ENCODE measurements at regions not wholly inside any gene's neighbourhood (a gene's known extent, or its start where the extent isn't known, plus 50 kb on each side); places are given as distances from the start of the nearest gene placed in this dataset.

DNA sequence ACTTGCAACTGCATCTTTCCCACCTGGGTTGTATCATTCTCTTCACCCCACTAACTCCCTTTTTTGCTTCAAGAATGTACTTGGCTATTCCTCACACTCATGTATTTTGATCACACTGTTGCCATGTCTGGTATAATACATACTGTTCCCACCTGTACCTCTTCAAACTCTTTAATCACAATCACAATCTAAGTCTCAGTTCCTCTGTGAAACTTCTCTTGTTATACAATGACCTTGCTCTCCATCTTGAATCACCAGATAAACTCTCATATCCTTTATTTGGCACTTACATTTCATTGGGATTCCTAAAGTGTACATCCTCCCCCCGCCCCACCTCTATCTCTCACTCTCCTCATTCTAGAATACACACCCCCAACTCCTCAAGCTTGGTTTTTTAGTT, 516.0 kb upstream of the CHORDC1 start:
- TF ChIP-seq POLR2A (IDR thresholded peaks at IDR 0.05; ENCODE audit: low read depth, low read length) (no peak), JUN (IDR thresholded peaks at IDR 0.05; ENCODE audit: borderline replicate concordance, insufficient read depth, insufficient read length, low read depth) (no peak), EZH2 (IDR thresholded peaks at IDR 0.05; ENCODE audit: borderline replicate concordance, low read depth, low read length, severe bottlenecking) (no peak)
- TF ChIP-seq, protein P1, sequence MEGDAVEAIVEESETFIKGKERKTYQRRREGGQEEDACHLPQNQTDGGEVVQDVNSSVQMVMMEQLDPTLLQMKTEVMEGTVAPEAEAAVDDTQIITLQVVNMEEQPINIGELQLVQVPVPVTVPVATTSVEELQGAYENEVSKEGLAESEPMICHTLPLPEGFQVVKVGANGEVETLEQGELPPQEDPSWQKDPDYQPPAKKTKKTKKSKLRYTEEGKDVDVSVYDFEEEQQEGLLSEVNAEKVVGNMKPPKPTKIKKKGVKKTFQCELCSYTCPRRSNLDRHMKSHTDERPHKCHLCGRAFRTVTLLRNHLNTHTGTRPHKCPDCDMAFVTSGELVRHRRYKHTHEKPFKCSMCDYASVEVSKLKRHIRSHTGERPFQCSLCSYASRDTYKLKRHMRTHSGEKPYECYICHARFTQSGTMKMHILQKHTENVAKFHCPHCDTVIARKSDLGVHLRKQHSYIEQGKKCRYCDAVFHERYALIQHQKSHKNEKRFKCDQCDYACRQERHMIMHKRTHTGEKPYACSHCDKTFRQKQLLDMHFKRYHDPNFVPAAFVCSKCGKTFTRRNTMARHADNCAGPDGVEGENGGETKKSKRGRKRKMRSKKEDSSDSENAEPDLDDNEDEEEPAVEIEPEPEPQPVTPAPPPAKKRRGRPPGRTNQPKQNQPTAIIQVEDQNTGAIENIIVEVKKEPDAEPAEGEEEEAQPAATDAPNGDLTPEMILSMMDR (IDR thresholded peaks at IDR 0.05; ENCODE audit: extremely low read depth in 1 of 2, insufficient read depth in 1 of 2, low read depth in 1 of 2, low read length in 2 of 2) = no peak

Data from endothelial cell of umbilical vein (primary cell).